ENCODE measurements at regions not wholly inside any gene's neighbourhood (a gene's known extent, or its start where the extent isn't known, plus 50 kb on each side); places are given as distances from the start of the nearest gene placed in this dataset.

DNA sequence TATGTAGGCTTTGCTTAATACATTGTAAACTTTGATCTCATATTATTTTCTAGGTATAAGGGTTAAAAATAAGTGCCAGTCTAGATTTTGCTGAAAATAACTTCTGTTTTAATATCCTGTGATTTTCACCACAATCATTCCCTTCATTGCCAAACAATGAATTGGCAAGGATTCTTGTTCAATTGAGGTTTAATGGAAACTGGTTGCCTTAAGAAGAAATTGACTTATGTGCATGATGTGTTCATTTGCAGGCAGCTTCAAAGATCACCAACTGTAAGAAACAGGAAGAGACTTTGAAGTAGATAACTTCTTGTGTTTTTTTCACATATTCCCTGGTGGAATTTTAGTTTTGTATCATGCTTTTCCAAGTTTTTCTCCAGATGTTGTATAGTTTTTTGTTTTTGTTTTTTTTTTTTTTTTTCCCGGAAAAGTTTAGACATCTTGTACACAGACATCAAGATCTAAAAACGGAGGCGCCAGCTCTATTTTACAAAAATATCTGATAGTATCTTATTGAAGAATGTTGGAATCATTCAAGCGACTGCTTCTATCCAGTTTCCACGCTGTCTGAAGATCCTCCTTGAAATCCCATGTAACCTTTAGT, 108.3 kb downstream of the POSTN start:
- no peak overlapping the region for H3K27ac ChIP-seq
- no peak for DNase-seq (ENCODE audit: low spot score)
- no peaks in the 10 kb centered on the region for H3K36me3 ChIP-seq
- no peaks in the 10 kb centered on the region for H3K27me3 ChIP-seq (replicated peaks; ENCODE audit: insufficient read depth)
- ATAC-seq (ENCODE audit: insufficient number of reproducible peaks, low FRiP score, low read depth): no peak
- no peaks in the 10 kb centered on the region for H3K9me3 ChIP-seq
- H3K4me1 ChIP-seq (ENCODE audit: control insufficient read depth in 1 of 2, low read depth in 2 of 2): peaks cover 4 to 36% of the 10 kb centered on the region in 2 donors
- H3K4me3 ChIP-seq: no peak overlapping the region
- no peak for TF ChIP-seq CTCF (IDR thresholded peaks at IDR 0.05)

- Histone ChIP-seq H3K36me3 (no peaks in the 10 kb centered on the region), H3K4me1 (ENCODE audit: control insufficient read depth in 1 of 2, low read depth in 2 of 2) (peaks cover 4 to 40% of the 10 kb centered on the region in 2 donors), H3K4me3 (no peak overlapping the region), H3K27me3 (replicated peaks; ENCODE audit: insufficient read depth) (no peaks in the 10 kb centered on the region), H3K27ac (peak overlapping the region in 1 of 2 donors; percentile 20), H3K9me3 (no peaks in the 10 kb centered on the region)
- no peak for ATAC-seq (ENCODE audit: insufficient number of reproducible peaks, low FRiP score, low read depth)
- TF ChIP-seq CTCF (IDR thresholded peaks at IDR 0.05): no peak
- DNase-seq (ENCODE audit: low spot score): no peak
These were observed 109.8 kb downstream of the POSTN start for GRCh38 chr13:37488726-37489125.

GRCh38 chr13:37486171-37486681, 112.3 kb downstream of the POSTN start:
- Histone ChIP-seq H3K9me3 (no peaks in the 10 kb centered on the region), H3K4me1 (ENCODE audit: control insufficient read depth in 1 of 2, low read depth in 2 of 2) (peaks cover 4 to 56% of the 10 kb centered on the region in 2 donors), H3K4me3 (peak overlapping the region; percentile 52), H3K27me3 (replicated peaks; ENCODE audit: insufficient read depth) (no peaks in the 10 kb centered on the region), H3K36me3 (no peaks in the 10 kb centered on the region), H3K27ac (peak overlapping the region; percentile 45 to 50)
- DNase-seq (ENCODE audit: low spot score): no peak
- no peak for TF ChIP-seq CTCF (IDR thresholded peaks at IDR 0.05)
- ATAC-seq (ENCODE audit: insufficient number of reproducible peaks, low FRiP score, low read depth): peak; percentile 22

- DNase-seq (ENCODE audit: low spot score) (no peak), ATAC-seq (ENCODE audit: insufficient number of reproducible peaks, low FRiP score, low read depth) (peak; percentile 46)
- Histone ChIP-seq H3K4me1 (ENCODE audit: control insufficient read depth in 1 of 2, low read depth in 2 of 2) (peaks cover 4 to 56% of the 10 kb centered on the region in 2 donors), H3K27me3 (replicated peaks; ENCODE audit: insufficient read depth) (no peaks in the 10 kb centered on the region), H3K36me3 (no peaks in the 10 kb centered on the region), H3K9me3 (no peaks in the 10 kb centered on the region), H3K4me3 (peak overlapping the region; percentile 52), H3K27ac (peak overlapping the region; percentile 45 to 50)
- no peak for TF ChIP-seq CTCF (IDR thresholded peaks at IDR 0.05)
These were observed 112.8 kb downstream of the POSTN start for GRCh38 chr13:37485756-37486155.

- TF ChIP-seq CTCF (IDR thresholded peaks at IDR 0.05): no peak
- no peak for ATAC-seq (ENCODE audit: insufficient number of reproducible peaks, low FRiP score, low read depth)
- Histone ChIP-seq H3K4me1 (ENCODE audit: control insufficient read depth in 1 of 2, low read depth in 2 of 2) (peaks cover 4 to 43% of the 10 kb centered on the region in 2 donors), H3K27ac (no peak overlapping the region), H3K27me3 (replicated peaks; ENCODE audit: insufficient read depth) (no peaks in the 10 kb centered on the region), H3K4me3 (no peak overlapping the region), H3K36me3 (no peaks in the 10 kb centered on the region), H3K9me3 (no peaks in the 10 kb centered on the region)
- DNase-seq (ENCODE audit: low spot score): no peak
These were observed 114.5 kb downstream of the POSTN start for GRCh38 chr13:37484056-37484455.

All from thoracic aorta (tissue), 2 donors.